ENCODE measurements at regions not wholly inside any gene's neighbourhood (a gene's known extent, or its start where the extent isn't known, plus 50 kb on each side); places are given as distances from the start of the nearest gene placed in this dataset.
A peak's percentile ranks its signal among the peaks of the same experiment; 100 is the strongest.
"Not testable (repeated sequence)": the region's sequence is repeated elsewhere in the genome, so short reads cannot be mapped to it uniquely, and the experiment has no call there.

DNA sequence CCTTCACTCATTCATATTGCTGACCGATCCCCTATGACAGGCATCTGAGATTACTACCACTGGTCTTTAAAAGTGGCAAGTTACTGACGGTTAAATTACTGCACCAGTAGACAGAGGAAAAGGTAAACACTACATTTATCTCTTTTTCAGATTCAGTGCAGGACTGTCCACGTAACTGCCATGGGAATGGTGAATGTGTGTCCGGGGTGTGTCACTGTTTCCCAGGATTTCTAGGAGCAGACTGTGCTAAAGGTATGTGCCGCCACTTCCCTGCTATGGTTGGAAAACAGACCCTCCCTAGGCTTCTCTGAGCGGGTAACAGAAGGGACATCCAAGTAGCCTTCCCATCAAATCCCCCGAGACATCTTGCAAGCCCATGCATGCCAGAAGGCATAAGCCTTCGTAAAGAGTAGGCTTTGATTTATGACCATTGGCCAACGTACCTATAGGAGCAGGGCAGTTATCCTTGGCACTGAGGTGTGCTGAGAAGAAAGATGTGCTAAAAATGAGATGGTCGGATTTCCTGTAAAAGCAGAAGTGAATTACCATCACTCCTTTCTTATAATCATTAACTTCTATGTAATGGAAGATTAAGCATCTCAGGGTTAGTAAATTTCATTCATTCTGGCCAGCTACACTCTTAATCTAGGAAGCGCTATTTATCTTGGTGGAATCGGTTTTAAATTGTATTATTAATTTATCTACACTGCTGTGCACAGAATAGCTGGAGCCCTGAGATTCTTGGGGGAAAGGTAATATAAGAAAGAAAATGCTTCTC is 193.4 kb upstream of the WWC1 start:
- peak; percentile 55 for FAIRE-seq
- peak; percentile 18 for DNase-seq (ENCODE audit: low spot score)

GRCh38 chr5:168101352-168101751 is 190.1 kb upstream of the WWC1 start:
- FAIRE-seq: no peak
- no peak for DNase-seq (ENCODE audit: low spot score)

GRCh38 chr5:168103018-168103417 is 188.4 kb upstream of the WWC1 start:
- FAIRE-seq; DNase-seq (ENCODE audit: low spot score): not testable (repeated sequence)

DNA sequence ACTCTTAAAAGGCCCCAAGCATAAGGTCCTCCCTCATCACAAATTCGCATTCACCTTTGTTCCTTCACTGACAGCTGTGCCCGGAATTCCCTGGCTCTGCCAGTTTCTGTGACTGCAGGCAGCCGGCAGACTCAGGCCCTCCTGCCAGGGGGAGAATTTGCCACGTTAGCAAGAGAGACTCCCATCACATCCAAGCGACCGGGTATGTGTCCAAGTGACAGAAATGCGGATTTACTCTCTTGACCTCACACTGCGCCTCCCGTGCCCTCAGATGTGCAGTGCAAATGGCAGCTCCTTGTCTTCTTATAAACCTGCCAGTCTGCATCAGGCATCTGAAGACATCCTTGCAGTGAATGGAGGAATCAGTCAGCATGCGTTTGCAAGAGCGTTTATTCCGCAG is 187.1 kb upstream of the WWC1 start:
- no peak for FAIRE-seq

DNA sequence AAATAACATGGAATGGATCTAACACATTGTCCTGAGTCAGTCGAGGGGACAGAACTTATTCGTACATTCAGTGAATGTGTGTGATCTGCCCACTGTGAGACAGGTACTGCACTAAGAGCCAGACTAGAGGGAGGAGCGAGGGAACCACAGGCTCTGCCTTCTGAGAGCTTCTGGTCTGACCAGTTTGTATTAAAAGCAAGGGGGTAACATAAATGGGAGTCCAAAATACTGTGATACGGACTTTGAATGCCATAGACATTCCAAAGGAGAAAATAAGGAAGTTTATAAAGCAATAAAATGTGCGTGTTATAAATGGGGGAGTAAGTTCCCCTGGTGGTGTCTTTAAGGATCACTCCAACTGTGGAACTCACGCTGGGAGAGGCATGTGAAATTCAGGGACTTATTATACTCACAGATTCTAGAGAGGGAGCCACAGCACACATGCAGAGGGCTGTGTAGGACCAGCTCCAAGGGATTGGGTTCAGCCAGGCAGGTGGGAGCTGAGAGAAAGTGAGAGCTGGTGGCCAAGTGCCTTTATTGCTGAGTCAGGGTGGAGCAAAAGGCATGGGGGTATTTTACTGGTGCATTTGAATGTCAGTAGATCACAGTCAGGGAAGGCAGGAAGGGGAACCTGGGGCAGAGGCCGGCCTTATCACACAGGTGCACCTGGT is 186.5 kb upstream of the WWC1 start:
- FAIRE-seq: no peak

More for the DNA sequence above, 187.1 kb upstream of the WWC1 start:
- no peak for DNase-seq (ENCODE audit: low spot score)

GRCh38 chr5:168106008-168106761 is 185.3 kb upstream of the WWC1 start:
- FAIRE-seq (peak; percentile 90), DNase-seq (ENCODE audit: low spot score) (peak; percentile 98)

More for the DNA sequence above, 186.5 kb upstream of the WWC1 start:
- DNase-seq (ENCODE audit: low spot score): no peak

- no peak for FAIRE-seq
- no peak for DNase-seq (ENCODE audit: low spot score)
These were observed 182.0 kb upstream of the WWC1 start for GRCh38 chr5:168109441-168109840.

DNA sequence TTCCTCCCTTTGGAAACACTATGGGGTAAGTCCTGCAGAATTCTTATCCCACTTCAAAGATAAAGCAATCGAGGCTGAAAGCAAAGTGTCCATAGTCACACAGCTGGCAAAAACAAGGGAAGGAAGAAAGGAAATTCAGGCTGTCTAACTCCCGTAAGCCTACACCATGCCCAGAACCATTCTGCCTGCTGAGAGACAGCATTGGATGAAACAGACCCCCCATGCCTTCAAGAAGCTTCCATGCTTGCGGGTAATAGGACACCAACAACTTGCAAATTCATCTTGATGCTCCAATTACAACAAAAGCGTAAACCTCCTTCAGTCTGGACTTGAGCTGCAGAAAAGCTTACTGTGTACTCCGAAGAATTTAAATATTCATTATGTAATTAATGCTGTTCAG is 181.1 kb upstream of the WWC1 start:
- DNase-seq (ENCODE audit: low spot score) (no peak), FAIRE-seq (no peak)

DNA sequence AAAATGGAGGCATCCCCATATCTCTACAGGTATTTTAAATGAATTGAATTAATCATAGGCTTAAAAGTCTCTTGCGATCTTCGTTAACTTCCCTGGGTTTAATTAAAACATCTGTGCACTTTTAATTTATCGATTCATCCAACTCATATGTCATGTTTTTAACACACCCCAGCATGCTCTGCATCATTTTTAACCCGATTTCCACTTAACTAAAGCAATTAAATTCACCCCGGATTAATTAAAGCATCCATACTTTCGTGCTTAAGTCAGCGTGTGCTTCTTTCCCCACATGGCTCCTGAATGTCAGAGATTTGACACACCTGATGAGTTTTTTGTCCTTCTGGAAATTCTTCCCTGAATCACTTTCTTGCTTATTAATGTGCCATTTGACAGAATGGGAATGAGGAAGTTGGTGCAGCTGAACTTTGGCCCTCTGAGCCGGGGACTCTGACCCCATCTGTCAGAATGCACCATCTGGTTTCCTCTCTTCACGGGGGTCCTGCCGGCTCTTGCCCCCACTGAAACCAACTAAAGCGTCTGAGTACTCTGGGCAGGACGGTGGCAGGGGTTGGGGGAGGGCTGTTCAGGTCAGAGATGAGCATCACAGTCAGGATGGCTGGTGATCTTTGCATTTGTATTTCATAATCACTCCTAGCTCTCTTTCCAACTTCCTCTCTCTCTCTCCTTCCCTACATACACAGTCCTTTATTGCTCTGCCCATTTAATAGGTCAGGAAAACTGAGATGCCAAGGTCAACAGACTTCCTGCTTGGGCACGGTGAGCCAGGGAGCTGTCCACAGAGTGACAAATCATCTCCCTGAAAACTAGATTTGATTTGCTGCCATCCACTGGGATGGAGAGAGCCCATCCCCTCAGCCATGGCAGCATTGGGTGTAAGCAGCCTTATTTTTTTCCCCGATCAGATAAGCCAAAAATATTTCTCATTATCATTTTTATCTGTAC is 180.3 kb upstream of the WWC1 start:
- FAIRE-seq: no peak
- DNase-seq (ENCODE audit: low spot score): peak; percentile 24

GRCh38 chr5:168114444-168115017 is 176.9 kb upstream of the WWC1 start:
- peak; percentile 51 for FAIRE-seq
- DNase-seq (ENCODE audit: low spot score): peak; percentile 57

DNA sequence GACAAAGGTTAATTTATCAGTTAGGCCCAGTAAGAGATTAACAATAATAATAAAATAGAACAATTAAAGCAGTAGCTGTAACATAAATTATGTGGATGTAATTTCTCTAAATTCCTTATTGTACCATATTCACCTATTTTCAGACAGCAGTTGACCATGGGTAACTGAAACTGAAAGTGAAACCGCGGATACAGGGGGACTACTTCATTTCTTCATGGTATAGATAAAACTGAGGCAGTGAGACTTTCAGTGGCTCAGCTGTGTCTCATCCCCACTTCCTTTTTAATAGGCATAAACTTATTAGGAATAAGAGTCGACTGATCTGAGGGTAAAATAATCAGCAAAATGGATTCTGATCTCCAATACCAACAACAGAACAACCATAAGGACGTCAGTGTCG is 174.0 kb upstream of the WWC1 start:
- FAIRE-seq: no peak
- no peak for DNase-seq (ENCODE audit: low spot score)

GRCh38 chr5:168118042-168118668 is 173.3 kb upstream of the WWC1 start:
- FAIRE-seq (no peak), DNase-seq (ENCODE audit: low spot score) (no peak)

DNA sequence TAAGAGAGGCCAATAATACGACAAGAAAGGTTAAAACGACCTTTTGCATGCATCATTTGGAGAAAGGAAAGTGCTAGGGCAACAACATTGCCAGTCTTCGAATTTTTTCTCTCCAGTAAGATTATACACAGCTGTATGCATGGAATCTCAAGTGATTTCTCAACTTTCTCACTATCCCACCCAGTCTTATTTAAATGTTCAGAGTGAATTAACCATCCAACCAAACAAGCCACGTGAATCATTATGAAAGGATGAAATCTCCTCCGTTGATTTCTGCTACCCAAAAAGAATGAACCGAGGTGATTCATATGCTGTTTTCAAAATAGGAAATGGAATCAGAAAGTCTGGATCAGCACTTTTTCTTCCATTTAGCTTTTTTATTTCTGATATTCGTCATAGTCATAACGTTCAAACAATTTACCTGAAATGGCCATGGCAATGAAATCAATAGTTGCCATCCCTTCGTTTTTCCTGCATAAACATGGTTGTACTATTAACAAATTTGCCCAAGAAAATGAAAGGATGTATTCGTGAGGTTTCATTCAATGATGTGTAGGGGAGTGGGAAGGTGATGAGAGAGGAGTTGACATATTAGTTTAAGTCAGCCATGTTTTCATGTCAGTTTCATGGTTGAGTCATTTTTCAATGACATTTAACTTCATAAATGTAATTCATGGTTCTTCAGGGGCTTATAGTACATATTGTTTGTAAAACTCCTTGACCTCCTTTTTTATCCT is 170.9 kb upstream of the WWC1 start:
- FAIRE-seq (no peak), DNase-seq (ENCODE audit: low spot score) (no peak)

- DNase-seq (ENCODE audit: low spot score) (no peak), FAIRE-seq (no peak)
These were observed 170.3 kb upstream of the WWC1 start for GRCh38 chr5:168121138-168121494.

- no peak for DNase-seq (ENCODE audit: low spot score)
- FAIRE-seq: no peak
These were observed 167.6 kb upstream of the WWC1 start for GRCh38 chr5:168123631-168124528.

GRCh38 chr5:168125445-168126199 is 165.8 kb upstream of the WWC1 start:
- FAIRE-seq (no peak), DNase-seq (ENCODE audit: low spot score) (no peak)

DNA sequence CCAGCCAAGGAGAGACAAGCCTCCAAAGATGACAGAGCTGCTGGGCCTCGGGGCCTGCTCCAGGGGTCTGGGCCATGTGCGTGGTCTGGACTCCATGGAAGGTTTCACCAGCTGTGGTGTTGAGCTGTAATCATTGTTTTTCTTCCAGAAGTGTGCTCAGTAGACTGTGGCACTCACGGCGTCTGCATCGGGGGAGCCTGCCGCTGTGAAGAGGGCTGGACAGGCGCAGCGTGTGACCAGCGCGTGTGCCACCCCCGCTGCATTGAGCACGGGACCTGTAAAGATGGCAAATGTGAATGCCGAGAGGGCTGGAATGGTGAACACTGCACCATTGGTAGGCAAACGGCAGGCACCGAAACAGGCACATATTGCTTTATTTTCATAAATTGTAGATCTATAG is 164.8 kb upstream of the WWC1 start:
- FAIRE-seq: no peak
- DNase-seq (ENCODE audit: low spot score): no peak

DNA sequence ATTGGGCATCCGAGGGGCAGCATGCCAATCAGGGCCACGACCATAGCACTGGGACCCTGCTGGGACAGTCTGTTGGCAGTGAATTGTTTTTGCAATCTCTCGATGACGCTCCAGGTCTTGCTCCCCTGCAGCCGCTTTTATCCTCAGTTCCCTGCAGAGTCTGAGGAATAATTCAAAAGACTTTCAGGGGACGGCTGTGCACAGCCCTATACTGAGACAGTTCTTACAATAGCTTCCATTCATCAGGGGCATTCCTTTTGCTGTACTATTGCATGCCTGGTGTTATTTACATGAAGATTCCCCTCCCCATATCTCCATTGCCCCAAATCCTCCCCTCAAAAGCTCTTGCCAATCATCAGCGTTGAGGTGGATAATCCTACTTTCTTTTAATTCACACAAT is 163.3 kb upstream of the WWC1 start:
- DNase-seq (ENCODE audit: low spot score) (no peak), FAIRE-seq (no peak)

Data from RCC 7860 (cell line).